ENCODE measurements at regions not wholly inside any gene's neighbourhood (a gene's known extent, or its start where the extent isn't known, plus 50 kb on each side); places are given as distances from the start of the nearest gene placed in this dataset.

- Histone ChIP-seq H3K9me3 (ENCODE audit: control insufficient read depth in 1 of 2, low read length in 2 of 2) (no peaks in the 10 kb centered on the region), H3K27ac (ENCODE audit: low read depth, low read length) (peak overlapping the region; percentile 83), H3K4me1 (ENCODE audit: control insufficient read depth in 1 of 2, insufficient read depth in 2 of 2, low read length in 2 of 2) (no peaks in the 10 kb centered on the region), H3K27me3 (ENCODE audit: control insufficient read depth in 1 of 2, insufficient read depth in 2 of 2, low read length in 2 of 2) (no peaks in the 10 kb centered on the region), H3K36me3 (ENCODE audit: control insufficient read depth in 1 of 2, insufficient read depth in 2 of 2, low read length in 2 of 2) (no peaks in the 10 kb centered on the region), H3K9ac (ENCODE audit: low read depth in 1 of 2, low read length in 2 of 2) (peak overlapping the region; percentile 66 to 70), H3K4me3 (ENCODE audit: low read depth in 1 of 2, low read length in 2 of 2) (peak overlapping the region; percentile 68 to 74)
These were observed 53.7 kb upstream of the KDM4C start for GRCh38 chr9:6703898-6704639.

GRCh38 chr9:6702707-6703106 lies 55.1 kb upstream of the KDM4C start:
- no peak overlapping the region for H3K4me3 ChIP-seq (ENCODE audit: low read depth in 1 of 2, low read length in 2 of 2)

GRCh38 chr9:6696178-6696577 lies 50.6 kb upstream of the GLDC start:
- Histone ChIP-seq H3K4me1 (ENCODE audit: control insufficient read depth in 1 of 2, insufficient read depth in 2 of 2, low read length in 2 of 2) (no peaks in the 10 kb centered on the region), H3K36me3 (ENCODE audit: control insufficient read depth in 1 of 2, insufficient read depth in 2 of 2, low read length in 2 of 2) (no peaks in the 10 kb centered on the region), H3K4me3 (ENCODE audit: low read depth in 1 of 2, low read length in 2 of 2) (no peak overlapping the region), H3K9me3 (ENCODE audit: control insufficient read depth in 1 of 2, low read length in 2 of 2) (no peaks in the 10 kb centered on the region), H3K9ac (ENCODE audit: low read depth in 1 of 2, low read length in 2 of 2) (no peak overlapping the region), H3K27ac (ENCODE audit: low read depth, low read length) (no peak overlapping the region), H3K27me3 (ENCODE audit: control insufficient read depth in 1 of 2, insufficient read depth in 2 of 2, low read length in 2 of 2) (no peaks in the 10 kb centered on the region)

More at GRCh38 chr9:6702707-6703106, 55.1 kb upstream of the KDM4C start:
- H3K9me3 ChIP-seq (ENCODE audit: control insufficient read depth in 1 of 2, low read length in 2 of 2): no peaks in the 10 kb centered on the region
- H3K27ac ChIP-seq (ENCODE audit: low read depth, low read length): no peak overlapping the region
- no peaks in the 10 kb centered on the region for H3K27me3 ChIP-seq (ENCODE audit: control insufficient read depth in 1 of 2, insufficient read depth in 2 of 2, low read length in 2 of 2)
- no peaks in the 10 kb centered on the region for H3K36me3 ChIP-seq (ENCODE audit: control insufficient read depth in 1 of 2, insufficient read depth in 2 of 2, low read length in 2 of 2)
- no peak overlapping the region for H3K9ac ChIP-seq (ENCODE audit: low read depth in 1 of 2, low read length in 2 of 2)
- H3K4me1 ChIP-seq (ENCODE audit: control insufficient read depth in 1 of 2, insufficient read depth in 2 of 2, low read length in 2 of 2): no peaks in the 10 kb centered on the region

GRCh38 chr9:6695121-6695814 lies 49.7 kb upstream of the GLDC start:
- Histone ChIP-seq H3K27ac (ENCODE audit: low read depth, low read length) (no peak overlapping the region), H3K9me3 (ENCODE audit: control insufficient read depth in 1 of 2, low read length in 2 of 2) (no peaks in the 10 kb centered on the region), H3K4me3 (ENCODE audit: low read depth in 1 of 2, low read length in 2 of 2) (no peak overlapping the region), H3K36me3 (ENCODE audit: control insufficient read depth in 1 of 2, insufficient read depth in 2 of 2, low read length in 2 of 2) (no peaks in the 10 kb centered on the region), H3K27me3 (ENCODE audit: control insufficient read depth in 1 of 2, insufficient read depth in 2 of 2, low read length in 2 of 2) (no peaks in the 10 kb centered on the region), H3K9ac (ENCODE audit: low read depth in 1 of 2, low read length in 2 of 2) (no peak overlapping the region), H3K4me1 (ENCODE audit: control insufficient read depth in 1 of 2, insufficient read depth in 2 of 2, low read length in 2 of 2) (no peaks in the 10 kb centered on the region)
